PC-9 (cell line): ENCODE measurements at regions not wholly inside any gene's neighbourhood (a gene's known extent, or its start where the extent isn't known, plus 50 kb on each side); places are given as distances from the start of the nearest gene placed in this dataset.
"Not testable (repeated sequence)": the region's sequence is repeated elsewhere in the genome, so short reads cannot be mapped to it uniquely, and the experiment has no call there.

Experiments used
- BruUV-seq: library from RNA; stranded (reverse); fragments of 400-500 nt; replicated peaks from 2 replicates; lab custom pipeline; 2021; lab: Mats Ljungman, UMichigan
- CTCF ChIA-PET: fragments of 300-600 bp; sonication (Branson Sonifier 250); formaldehyde crosslinking; loops from one replicate; lab custom pipeline; 2022; ENCODE audit warnings: antibody characterized with exemption; lab: Charles Lee
- POLR2A ChIA-PET: fragments of 300-600 bp; sonication (Branson Sonifier 250); formaldehyde crosslinking; loops from one replicate; lab custom pipeline; 2022; ENCODE audit warnings: antibody characterized with exemption; ENCODE audit not compliant: unreplicated experiment; lab: Charles Lee
- DNase-seq, 2 experiments: peaks; one replicate each; pipeline versions ENCODE4 v3.0.0 to v3.0.0-alpha.2; 2015 to 2022; ENCODE audit warnings: mixed read lengths in 1 of 2
- H2AFZ ChIP-seq: fragments of 200-600 bp; sonication (generic); 2 replicates; pipeline ENCODE4 v1.8.1; 2017; ENCODE audit warnings: antibody characterized with exemption
- H3F3A ChIP-seq: fragments of 200-600 bp; sonication (generic); 2 replicates; pipeline ENCODE4 v1.8.1; 2017; ENCODE audit warnings: antibody characterized with exemption, mild to moderate bottlenecking, low read depth; ENCODE audit not compliant: insufficient read depth
- H3K27ac ChIP-seq: fragments of 200-600 bp; sonication (generic); 2 replicates; pipeline ENCODE4 v1.6.1; 2016; ENCODE audit warnings: mixed run types
- H3K27me3 ChIP-seq: fragments of 200-600 bp; sonication (generic); 2 replicates; pipeline ENCODE4 v1.6.1; 2016; ENCODE audit warnings: low read depth, mixed run types; ENCODE audit not compliant: insufficient read depth
- H3K36me3 ChIP-seq: fragments of 200-600 bp; sonication (generic); 2 replicates; pipeline ENCODE4 v1.6.1; 2016; ENCODE audit warnings: low read depth, mixed run types
- H3K4me1 ChIP-seq: fragments of 200-600 bp; sonication (generic); replicated peaks from 2 replicates; pipeline ENCODE4 v1.6.1; 2016; ENCODE audit warnings: mixed run types; ENCODE audit not compliant: insufficient read depth
- H3K4me2 ChIP-seq: fragments of 200-600 bp; sonication (generic); 2 replicates; pipeline ENCODE4 v1.6.1; 2017; ENCODE audit warnings: mixed run types
- H3K4me3 ChIP-seq: fragments of 200-600 bp; sonication (generic); 2 replicates; pipeline ENCODE4 v1.6.1; 2016; ENCODE audit warnings: mixed run types
- H3K79me2 ChIP-seq: fragments of 200-600 bp; sonication (generic); 2 replicates; pipeline ENCODE4 v1.6.1; 2017; ENCODE audit warnings: low read depth, mixed run types
- H3K9me2 ChIP-seq: fragments of 200-600 bp; sonication (generic); 2 replicates; pipeline ENCODE4 v1.8.1; 2017; ENCODE audit warnings: mild to moderate bottlenecking; ENCODE audit not compliant: insufficient read depth
- H3K9me3 ChIP-seq: fragments of 200-600 bp; sonication (generic); 2 replicates; pipeline ENCODE4 v1.8.1; 2016; ENCODE audit warnings: low read depth; ENCODE audit not compliant: insufficient read depth
- H4K20me1 ChIP-seq: fragments of 200-600 bp; sonication (generic); 2 replicates; pipeline ENCODE4 v1.8.1; 2017; ENCODE audit not compliant: insufficient read depth
- CTCF ChIP-seq: fragments of 200-600 bp; sonication (generic); conservative IDR thresholded peaks from 2 replicates; pipeline ENCODE4 v1.6.1; 2017; ENCODE audit warnings: mixed run types, antibody characterized with exemption, mild to moderate bottlenecking, moderate library complexity
- EZH2 ChIP-seq: fragments of 200-600 bp; sonication (generic); IDR thresholded peaks from 2 replicates; pipeline ENCODE4 v1.8.0; 2017; ENCODE audit warnings: antibody characterized with exemption, low read depth
- intact Hi-C: fragments of 100-400 bp; cut with micrococcal nuclease; formaldehyde crosslinking; loops from one replicate; pipeline ENCODE4 v1.10.0; 2022; ENCODE audit not compliant: unreplicated experiment

GRCh38 chr7:124630395-124630794 lies 135.2 kb downstream of the GPR37 start:
- CTCF ChIA-PET: no interaction called here
- Histone ChIP-seq H3K27me3 (no peaks in the 10 kb centered on the region), H3K4me2 (no peak overlapping the region), H4K20me1 (no peaks in the 10 kb centered on the region), H3K79me2 (no peaks in the 10 kb centered on the region), H3K9me2 (no peaks in the 10 kb centered on the region), H3K27ac (no peak overlapping the region), H2AFZ (no peak overlapping the region), H3K4me3 (no peak overlapping the region), H3F3A (no peaks in the 10 kb centered on the region), H3K4me1 (no peaks in the 10 kb centered on the region), H3K9me3 (no peaks in the 10 kb centered on the region), H3K36me3 (no peaks in the 10 kb centered on the region)
- intact Hi-C loops: no loop called here
- DNase-seq: no peak
- BruUV-seq: no TSS peak
- TF ChIP-seq EZH2 (no peak), CTCF (no peak)
- POLR2A ChIA-PET: interaction anchor here (0.7 kb wide), 1 partner anchor 432 kb away, joined by 3 read pairs; no protein-coding TSS in a partner anchor

GRCh38 chr7:124618871-124619270 lies 146.7 kb downstream of the GPR37 start:
- no TSS peak for BruUV-seq
- intact Hi-C loops: no loop called here

GRCh38 chr7:124618051-124618450 lies 147.5 kb downstream of the GPR37 start:
- CTCF ChIA-PET, H3K27me3 ChIP-seq, intact Hi-C loops, H3K4me3 ChIP-seq, H3F3A ChIP-seq, POLR2A ChIA-PET, BruUV-seq, H3K4me1 ChIP-seq, H3K9me2 ChIP-seq, H3K9me3 ChIP-seq, H4K20me1 ChIP-seq, DNase-seq, H3K36me3 ChIP-seq, H3K27ac ChIP-seq, H3K79me2 ChIP-seq, H3K4me2 ChIP-seq, H2AFZ ChIP-seq: not testable (repeated sequence)

More at GRCh38 chr7:124618871-124619270, 146.7 kb downstream of the GPR37 start:
- H3K27me3 ChIP-seq: no peaks in the 10 kb centered on the region
- H2AFZ ChIP-seq: no peak overlapping the region
- CTCF ChIA-PET: no interaction called here
- H3K4me3 ChIP-seq: no peak overlapping the region
- no peaks in the 10 kb centered on the region for H3K36me3 ChIP-seq
- H3K9me2 ChIP-seq: no peaks in the 10 kb centered on the region
- POLR2A ChIA-PET: no interaction called here
- H3K4me2 ChIP-seq: no peak overlapping the region
- H4K20me1 ChIP-seq: no peaks in the 10 kb centered on the region
- H3K9me3 ChIP-seq: no peaks in the 10 kb centered on the region
- no peaks in the 10 kb centered on the region for H3F3A ChIP-seq
- no peak overlapping the region for H3K27ac ChIP-seq
- H3K4me1 ChIP-seq: no peaks in the 10 kb centered on the region
- TF ChIP-seq CTCF: no peak
- no peak for TF ChIP-seq EZH2
- DNase-seq: no peak
- H3K79me2 ChIP-seq: no peaks in the 10 kb centered on the region

DNA sequence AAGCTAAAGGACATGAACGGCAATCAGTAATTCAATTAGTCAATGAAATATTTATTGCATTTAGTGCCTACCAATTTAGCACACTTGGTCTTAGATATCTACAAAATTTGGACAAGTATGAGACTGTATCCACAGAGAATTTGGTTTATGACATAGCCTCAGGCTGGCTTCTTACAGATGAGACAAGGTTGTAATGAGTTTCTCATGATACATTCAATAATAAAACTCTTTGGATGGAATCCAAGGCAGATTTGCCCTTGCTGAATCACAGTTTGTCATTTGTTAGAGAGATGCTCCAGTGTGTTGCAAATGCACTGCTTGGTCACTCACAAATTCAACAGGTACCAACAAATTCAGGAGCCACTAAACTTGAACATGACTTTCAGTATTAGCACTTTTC lies 162.5 kb downstream of the GPR37 start:
- Histone ChIP-seq H3F3A (no peaks in the 10 kb centered on the region), H3K9me3 (no peaks in the 10 kb centered on the region), H4K20me1 (no peaks in the 10 kb centered on the region), H3K9me2 (peaks cover 5% of the 10 kb centered on the region; the same call in 1 of the 2 replicates), H2AFZ (no peak overlapping the region), H3K4me1 (no peaks in the 10 kb centered on the region), H3K27me3 (no peaks in the 10 kb centered on the region), H3K4me3 (no peak overlapping the region), H3K27ac (no peak overlapping the region), H3K79me2 (no peaks in the 10 kb centered on the region), H3K36me3 (no peaks in the 10 kb centered on the region), H3K4me2 (no peak overlapping the region)
- CTCF ChIA-PET: no interaction called here
- TF ChIP-seq CTCF (no peak), EZH2 (no peak)
- DNase-seq: no peak
- intact Hi-C loops: no loop called here
- BruUV-seq: no TSS peak
- POLR2A ChIA-PET: no interaction called here
